ENCODE measurements at regions not wholly inside any gene's neighbourhood (a gene's known extent, or its start where the extent isn't known, plus 50 kb on each side); places are given as distances from the start of the nearest gene placed in this dataset.

GRCh38 chr6:156430386-156430785, 346.8 kb upstream of the ARID1B start:
- DNase-seq (ENCODE audit: low read depth, low spot score) (no peak), ATAC-seq (no peak)
- H3K9me3 ChIP-seq (ENCODE audit: control insufficient read depth in 1 of 2, insufficient read depth in 1 of 2, low read depth in 1 of 2, low read length in 2 of 2), result no peaks in the 10 kb centered on the region
- CTCF ChIA-PET, result no interaction called here
- no peaks in the 10 kb centered on the region for H3K4me1 ChIP-seq (ENCODE audit: control insufficient read depth in 1 of 2, insufficient read depth in 2 of 2, low read length in 2 of 2)
- no peaks in the 10 kb centered on the region for H3K27me3 ChIP-seq (ENCODE audit: insufficient read depth, low read length)
- POLR2A ChIA-PET, result no interaction called here
- RAD21 ChIA-PET (ENCODE audit: low non-redundant PET in 1 of 2, low total read pairs in 2 of 2, uncharacterized antibody in 2 of 2, unreplicated experiment in 2 of 2), result no interaction called here
- intact Hi-C loops (cut with micrococcal nuclease), result no loop called here
- H3K4me3 ChIP-seq (replicated peaks in 1 of 2; ENCODE audit: low read depth in 1 of 2, low read length in 2 of 2), result no peak overlapping the region
- no peak overlapping the region for H2AFZ ChIP-seq (ENCODE audit: low read depth, low read length, poor library complexity, severe bottlenecking)
- no peaks in the 10 kb centered on the region for H3K36me3 ChIP-seq (ENCODE audit: control insufficient read depth in 1 of 2, insufficient read depth in 2 of 2, low read length in 2 of 2)
- H4K20me1 ChIP-seq (ENCODE audit: insufficient read depth), result no peaks in the 10 kb centered on the region
- BruUV-seq (replicated peaks), result no TSS peak
- H3K9me2 ChIP-seq (ENCODE audit: insufficient read depth), result no peaks in the 10 kb centered on the region
- TF ChIP-seq CEBPB (IDR thresholded peaks at IDR 0.05; ENCODE audit: low read depth) (no peak), MAX (IDR thresholded peaks at IDR 0.05) (no peak), POLR2A (IDR thresholded peaks at IDR 0.05; ENCODE audit: borderline replicate concordance, extremely low read depth, insufficient read depth, insufficient read length) (no peak), POLR2AphosphoS5 (IDR thresholded peaks at IDR 0.05; ENCODE audit: low read depth, low read length) (no peak), FOSL1 (IDR thresholded peaks at IDR 0.05; ENCODE audit: low read depth) (no peak), CTCF (IDR thresholded peaks at IDR 0.05 in 2 of 3, conservative IDR thresholded peaks at IDR 0.05 in 1 of 3; ENCODE audit: borderline replicate concordance in 1 of 3, insufficient read depth in 1 of 3, low read depth in 2 of 3, low read length in 2 of 3) (no peak), SP1 (IDR thresholded peaks at IDR 0.05; ENCODE audit: low read depth) (no peak), ELF1 (IDR thresholded peaks at IDR 0.05; ENCODE audit: borderline replicate concordance, low read depth) (no peak), JUND (IDR thresholded peaks at IDR 0.05) (no peak), SIN3A (IDR thresholded peaks at IDR 0.05; ENCODE audit: low read depth) (no peak), EZH2 (IDR thresholded peaks at IDR 0.05) (no peak), EGR1 (IDR thresholded peaks at IDR 0.05; ENCODE audit: low read depth) (no peak), ZFX (IDR thresholded peaks at IDR 0.05) (no peak), CBX3 (IDR thresholded peaks at IDR 0.05; ENCODE audit: low read depth) (no peak)
- no peak overlapping the region for H3K4me2 ChIP-seq (ENCODE audit: low read length)
- H3K9ac ChIP-seq (ENCODE audit: low read length), result no peak overlapping the region
- no peaks in the 10 kb centered on the region for H3K79me2 ChIP-seq (ENCODE audit: insufficient read depth, low read length)
- H3K27ac ChIP-seq (ENCODE audit: low read depth, low read length), result no peak overlapping the region
